ENCODE measurements at regions not wholly inside any gene's neighbourhood (a gene's known extent, or its start where the extent isn't known, plus 50 kb on each side); places are given as distances from the start of the nearest gene placed in this dataset.

- Histone ChIP-seq H3K4me1 (ENCODE audit: control insufficient read depth, insufficient read depth, low read length) (no peaks in the 10 kb centered on the region), H3K27ac (ENCODE audit: low read length) (no peak overlapping the region), H3K27me3 (ENCODE audit: control insufficient read depth, insufficient read depth) (no peaks in the 10 kb centered on the region), H3K9me3 (ENCODE audit: control insufficient read depth, low read length) (no peaks in the 10 kb centered on the region), H3K4me3 (ENCODE audit: low read length) (no peak overlapping the region)
- no peak for ATAC-seq
- no peak for DNase-seq
- 78% methylated on average over 4 of the region's 4 CpGs for WGBS
- intact Hi-C loops (cut with DNase I): loop anchor here in 1 of 4 donors (10.0 kb wide), 1 partner anchor 1128 kb away; no protein-coding TSS in a partner anchor
Measured at GRCh38 chr16:66273053-66273452, 93.4 kb upstream of the CDH5 start.

GRCh38 chr16:66272461-66272860, 94.0 kb upstream of the CDH5 start:
- DNase-seq (no peak), ATAC-seq (no peak)
- H3K27me3 ChIP-seq (ENCODE audit: control insufficient read depth, insufficient read depth): no peaks in the 10 kb centered on the region
- no peaks in the 10 kb centered on the region for H3K9me3 ChIP-seq (ENCODE audit: control insufficient read depth, low read length)
- intact Hi-C loops (cut with DNase I): loop anchor here in 1 of 4 donors (10.0 kb wide), 1 partner anchor 1128 kb away; no protein-coding TSS in a partner anchor
- 78% methylated on average over 6 of the region's 6 CpGs for WGBS
- no peaks in the 10 kb centered on the region for H3K4me1 ChIP-seq (ENCODE audit: control insufficient read depth, insufficient read depth, low read length)
- H3K27ac ChIP-seq (ENCODE audit: low read length): no peak overlapping the region
- no peak overlapping the region for H3K4me3 ChIP-seq (ENCODE audit: low read length)

GRCh38 chr16:66271074-66272060, 95.1 kb upstream of the CDH5 start:
- Histone ChIP-seq H3K27me3 (ENCODE audit: control insufficient read depth, insufficient read depth) (no peaks in the 10 kb centered on the region), H3K9me3 (ENCODE audit: control insufficient read depth, low read length) (no peaks in the 10 kb centered on the region), H3K4me1 (ENCODE audit: control insufficient read depth, insufficient read depth, low read length) (no peaks in the 10 kb centered on the region), H3K4me3 (ENCODE audit: low read length) (no peak overlapping the region), H3K27ac (ENCODE audit: low read length) (no peak overlapping the region)
- ATAC-seq (no peak), DNase-seq (no peak)
- WGBS: 87% methylated on average over 14 of the region's 14 CpGs
- intact Hi-C loops (cut with DNase I): loop anchor here in 1 of 4 donors (10.0 kb wide), 1 partner anchor 1127 kb away; no protein-coding TSS in a partner anchor

GRCh38 chr16:66270333-66270927, 96.1 kb upstream of the CDH5 start:
- intact Hi-C loops (cut with DNase I): loop anchor here in 1 of 4 donors (10.0 kb wide), 1 partner anchor 1126 kb away; no protein-coding TSS in a partner anchor

GRCh38 chr16:66269617-66270332, 96.7 kb upstream of the CDH5 start:
- Histone ChIP-seq H3K4me1 (ENCODE audit: control insufficient read depth, insufficient read depth, low read length) (no peaks in the 10 kb centered on the region), H3K27me3 (ENCODE audit: control insufficient read depth, insufficient read depth) (no peaks in the 10 kb centered on the region), H3K27ac (ENCODE audit: low read length) (no peak overlapping the region), H3K4me3 (ENCODE audit: low read length) (peak overlapping the region; percentile 15), H3K9me3 (ENCODE audit: control insufficient read depth, low read length) (no peaks in the 10 kb centered on the region)
- DNase-seq (no peak), ATAC-seq (no peak)
- WGBS: 55% methylated on average over 14 of the region's 14 CpGs
- intact Hi-C loops (cut with DNase I): loop anchor here in 1 of 4 donors (10.0 kb wide), 1 partner anchor 1125 kb away; no protein-coding TSS in a partner anchor

More at GRCh38 chr16:66270333-66270927, 96.1 kb upstream of the CDH5 start:
- no peaks in the 10 kb centered on the region for H3K4me1 ChIP-seq (ENCODE audit: control insufficient read depth, insufficient read depth, low read length)
- DNase-seq (peak; percentile 68 to 91 (median 90)), ATAC-seq (peak; percentile 83 to 87)
- H3K27ac ChIP-seq (ENCODE audit: low read length): no peak overlapping the region
- H3K27me3 ChIP-seq (ENCODE audit: control insufficient read depth, insufficient read depth): no peaks in the 10 kb centered on the region
- WGBS: 10% methylated on average over 48 of the region's 48 CpGs
- H3K9me3 ChIP-seq (ENCODE audit: control insufficient read depth, low read length): no peaks in the 10 kb centered on the region
- peak overlapping the region; percentile 15 for H3K4me3 ChIP-seq (ENCODE audit: low read length)

GRCh38 chr16:66267292-66268014, 99.0 kb upstream of the CDH5 start:
- WGBS: 78% methylated on average over 10 of the region's 10 CpGs
- Histone ChIP-seq H3K27ac (ENCODE audit: low read length) (no peak overlapping the region), H3K9me3 (ENCODE audit: control insufficient read depth, low read length) (no peaks in the 10 kb centered on the region), H3K27me3 (ENCODE audit: control insufficient read depth, insufficient read depth) (no peaks in the 10 kb centered on the region), H3K4me1 (ENCODE audit: control insufficient read depth, insufficient read depth, low read length) (no peaks in the 10 kb centered on the region), H3K4me3 (ENCODE audit: low read length) (no peak overlapping the region)
- intact Hi-C loops (cut with DNase I): no loop called here
- ATAC-seq (no peak), DNase-seq (no peak)

GRCh38 chr16:66266436-66267291, 99.8 kb upstream of the CDH5 start:
- Histone ChIP-seq H3K4me1 (ENCODE audit: control insufficient read depth, insufficient read depth, low read length) (no peaks in the 10 kb centered on the region), H3K27me3 (ENCODE audit: control insufficient read depth, insufficient read depth) (no peaks in the 10 kb centered on the region), H3K27ac (ENCODE audit: low read length) (no peak overlapping the region), H3K4me3 (ENCODE audit: low read length) (no peak overlapping the region), H3K9me3 (ENCODE audit: control insufficient read depth, low read length) (no peaks in the 10 kb centered on the region)
- DNase-seq: peak; percentile 53 to 83 (median 80)
- peak; percentile 41 to 45 for ATAC-seq
- intact Hi-C loops (cut with DNase I): no loop called here
- WGBS: 29% methylated on average over 24 of the region's 24 CpGs

GRCh38 chr16:66265556-66266141, 100.8 kb upstream of the CDH5 start:
- intact Hi-C loops (cut with DNase I): no loop called here
- no peak overlapping the region for H3K27ac ChIP-seq (ENCODE audit: low read length)
- WGBS: 91% methylated on average over 13 of the region's 13 CpGs
- DNase-seq (no peak), ATAC-seq (no peak)
- H3K9me3 ChIP-seq (ENCODE audit: control insufficient read depth, low read length): no peaks in the 10 kb centered on the region
- H3K27me3 ChIP-seq (ENCODE audit: control insufficient read depth, insufficient read depth): no peaks in the 10 kb centered on the region
- H3K4me3 ChIP-seq (ENCODE audit: low read length): no peak overlapping the region
- H3K4me1 ChIP-seq (ENCODE audit: control insufficient read depth, insufficient read depth, low read length): no peaks in the 10 kb centered on the region

GRCh38 chr16:66265048-66265415, 101.5 kb upstream of the CDH5 start:
- Histone ChIP-seq H3K27ac (ENCODE audit: low read length) (no peak overlapping the region), H3K4me3 (ENCODE audit: low read length) (no peak overlapping the region), H3K4me1 (ENCODE audit: control insufficient read depth, insufficient read depth, low read length) (no peaks in the 10 kb centered on the region), H3K27me3 (ENCODE audit: control insufficient read depth, insufficient read depth) (no peaks in the 10 kb centered on the region), H3K9me3 (ENCODE audit: control insufficient read depth, low read length) (no peaks in the 10 kb centered on the region)
- WGBS: 68% methylated on average over 3 of the region's 3 CpGs
- no peak for DNase-seq
- intact Hi-C loops (cut with DNase I): no loop called here
- no peak for ATAC-seq
